ENCODE measurements at regions not wholly inside any gene's neighbourhood (a gene's known extent, or its start where the extent isn't known, plus 50 kb on each side); places are given as distances from the start of the nearest gene placed in this dataset.
"Not testable (repeated sequence)": the region's sequence is repeated elsewhere in the genome, so short reads cannot be mapped to it uniquely, and the experiment has no call there.

GRCh38 chr10:38362514-38362913 lies 268.4 kb downstream of the ZNF37A start:
- not testable (repeated sequence) for DNase-seq, ATAC-seq

DNA sequence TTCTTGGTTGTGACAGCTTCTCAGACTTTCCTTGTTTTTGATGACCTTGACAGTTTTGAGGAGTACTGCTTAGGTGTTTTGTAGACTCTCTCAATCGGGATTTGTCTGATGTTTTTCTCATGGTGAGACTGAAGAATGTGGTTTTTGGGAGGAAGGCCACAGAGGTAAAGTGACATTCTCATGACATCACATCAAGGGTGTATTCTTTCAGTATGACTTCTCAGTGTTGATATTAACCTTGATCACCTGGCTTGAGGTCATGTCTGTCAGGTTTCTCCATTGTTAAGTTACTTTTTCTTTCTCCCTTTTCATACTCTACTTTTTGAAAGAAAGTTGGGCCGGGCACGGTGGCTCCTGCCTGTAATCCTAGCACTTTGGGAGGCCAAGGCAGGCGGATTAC lies 269.9 kb downstream of the ZNF37A start:
- not testable (repeated sequence) for DNase-seq, ATAC-seq

DNA sequence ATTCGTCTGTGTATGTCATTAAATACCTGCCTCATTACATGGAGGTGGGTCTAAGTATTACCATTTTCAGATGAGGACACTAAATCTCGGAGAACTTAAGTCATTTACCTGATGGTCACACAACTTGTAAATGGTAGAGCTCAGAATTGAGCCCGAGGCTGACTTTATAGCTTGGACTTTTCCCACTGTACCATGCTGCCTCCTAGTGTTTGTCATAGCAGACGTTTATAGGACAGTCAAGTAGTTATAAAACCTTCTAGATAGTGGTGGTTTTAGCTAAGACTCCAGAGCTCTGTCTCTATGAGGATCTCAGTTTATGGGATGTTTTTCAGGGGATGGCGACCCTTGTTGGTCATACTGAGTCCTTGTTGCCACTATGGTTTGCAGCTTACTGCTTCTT lies 271.8 kb downstream of the ZNF37A start:
- not testable (repeated sequence) for ATAC-seq, DNase-seq

GRCh38 chr10:38383800-38384199 lies 289.7 kb downstream of the ZNF37A start:
- DNase-seq, ATAC-seq: not testable (repeated sequence)

- not testable (repeated sequence) for ATAC-seq, DNase-seq
Measured at GRCh38 chr10:38386869-38387268, 292.7 kb downstream of the ZNF37A start.

DNA sequence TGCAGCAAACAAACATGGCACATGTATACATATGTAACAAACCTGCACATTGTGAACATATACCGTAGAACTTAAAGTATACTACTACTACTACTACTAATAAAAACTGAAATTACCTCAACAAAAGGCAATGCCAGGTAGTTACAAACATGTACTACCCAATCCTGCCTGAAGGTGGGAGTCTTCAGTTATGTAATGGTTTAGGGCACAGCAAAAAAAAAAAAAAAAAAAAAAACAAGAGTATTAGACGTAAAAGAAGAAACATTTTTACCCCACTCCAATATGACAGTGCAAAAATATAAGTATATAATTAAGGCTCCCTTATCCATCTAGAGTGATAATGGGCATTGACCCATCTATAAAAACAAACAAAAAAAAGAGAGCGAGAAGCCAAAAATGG lies 296.6 kb downstream of the ZNF37A start:
- peak; percentile 8 for DNase-seq

GRCh38 chr10:38395465-38395864 lies 301.3 kb downstream of the ZNF37A start:
- not testable (repeated sequence) for DNase-seq, ATAC-seq

More for the DNA sequence above, 296.6 kb downstream of the ZNF37A start:
- not testable (repeated sequence) for ATAC-seq

GRCh38 chr10:38396178-38396954 lies 302.2 kb downstream of the ZNF37A start:
- ATAC-seq, DNase-seq: not testable (repeated sequence)

GRCh38 chr10:38401565-38401964 lies 307.4 kb downstream of the ZNF37A start:
- ATAC-seq, DNase-seq: not testable (repeated sequence)

- peak; percentile 98 for ATAC-seq
- peak; percentile 92 for DNase-seq
Measured at GRCh38 chr10:38402442-38403346, 308.6 kb downstream of the ZNF37A start.

DNA sequence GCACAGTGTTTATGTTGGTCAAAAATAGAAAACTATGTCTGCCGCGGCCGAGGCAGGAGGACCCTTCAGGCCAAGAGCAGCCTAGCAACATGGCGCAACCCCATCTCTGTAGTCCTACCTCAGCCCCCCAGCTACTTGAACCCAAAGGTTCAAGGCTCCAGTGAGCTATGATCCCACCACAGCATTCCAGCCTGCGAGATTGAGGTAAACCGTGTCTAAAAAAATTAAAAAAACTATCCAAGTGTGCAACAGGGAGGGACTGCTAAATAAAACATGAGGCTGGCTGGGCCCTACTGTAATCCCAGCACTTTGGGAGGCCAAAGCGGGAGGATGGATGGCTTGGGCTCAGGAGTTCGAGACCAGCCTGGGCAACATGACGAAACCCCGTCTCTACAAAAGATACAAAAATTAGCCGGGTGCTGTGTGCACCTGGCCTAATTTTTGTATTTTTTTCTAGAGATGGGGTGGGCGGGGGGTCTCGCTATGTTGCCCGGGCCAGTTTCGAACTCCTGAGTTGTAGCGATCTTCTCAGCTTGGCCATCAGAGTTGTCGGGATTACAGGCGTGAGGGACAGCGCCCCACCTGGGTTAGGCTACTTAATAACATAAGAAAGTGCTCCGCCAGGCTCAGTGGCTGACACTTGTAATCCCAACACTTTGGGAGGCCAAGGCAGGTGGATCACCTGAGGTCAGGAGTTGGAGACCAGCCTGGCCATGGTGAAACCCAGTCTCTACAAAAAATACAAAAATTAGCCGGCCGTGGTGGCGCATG lies 309.4 kb downstream of the ZNF37A start:
- peak; percentile 7 for DNase-seq
- ATAC-seq: not testable (repeated sequence)

DNA sequence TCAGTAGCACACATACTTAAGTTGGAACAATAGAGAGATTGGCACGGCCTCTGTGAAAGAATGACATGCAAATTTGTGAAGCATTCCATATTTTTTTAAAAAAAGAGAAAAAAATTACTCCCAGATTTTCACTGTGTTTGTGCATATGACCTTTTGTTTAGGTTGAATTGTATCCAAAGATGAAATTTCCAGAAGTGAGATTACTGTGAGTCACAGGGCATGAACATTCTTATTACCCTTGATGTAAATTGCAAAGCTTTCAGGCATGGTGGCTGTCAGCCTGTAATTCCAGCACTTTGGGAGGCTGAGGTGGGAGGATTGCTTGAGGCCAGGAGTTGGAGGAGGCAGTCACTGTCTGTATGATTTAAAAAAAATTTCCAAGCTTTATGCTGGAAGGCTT lies 329.5 kb downstream of the ZNF37A start:
- ATAC-seq, DNase-seq: not testable (repeated sequence)

DNA sequence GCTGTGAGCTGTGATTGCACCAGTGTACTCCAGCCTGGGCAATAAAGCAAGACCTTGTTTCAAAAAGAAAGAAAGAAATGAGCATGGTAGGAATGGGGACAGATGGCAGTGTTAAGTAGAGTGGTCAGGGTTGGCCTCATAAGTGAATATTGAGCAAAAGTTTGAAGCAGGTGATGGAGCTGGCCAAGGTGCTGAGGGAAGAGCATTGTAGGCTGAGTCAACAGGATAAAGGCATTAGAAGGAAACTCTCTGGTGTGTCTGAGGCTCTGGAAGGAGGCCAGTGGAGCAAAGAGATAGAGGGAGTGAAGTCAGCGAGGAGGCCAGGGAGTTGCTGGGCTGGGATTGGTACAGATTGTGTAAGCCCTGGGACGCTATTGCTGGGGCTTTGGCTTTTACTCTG lies 336.1 kb downstream of the ZNF37A start:
- ATAC-seq, DNase-seq: not testable (repeated sequence)

DNA sequence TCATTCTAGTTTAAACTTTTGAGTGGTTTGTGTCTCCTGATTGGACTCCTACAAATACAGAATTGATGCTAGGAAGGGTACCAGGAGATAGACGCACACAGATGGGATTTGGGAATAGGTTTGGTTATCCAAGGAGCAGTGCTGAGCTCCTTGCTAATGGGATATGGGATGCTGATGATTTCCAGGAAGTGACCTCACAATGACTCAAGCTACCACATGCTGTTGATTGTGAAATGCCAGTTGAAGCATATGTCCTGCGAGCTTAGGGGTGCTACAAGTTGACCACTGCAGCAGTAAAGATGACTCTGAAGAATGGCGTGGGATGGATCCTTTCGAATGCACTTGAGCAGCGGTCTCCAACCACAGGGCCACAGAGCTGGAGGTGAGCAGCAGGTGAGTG lies 343.2 kb downstream of the ZNF37A start:
- DNase-seq, ATAC-seq: not testable (repeated sequence)

DNA sequence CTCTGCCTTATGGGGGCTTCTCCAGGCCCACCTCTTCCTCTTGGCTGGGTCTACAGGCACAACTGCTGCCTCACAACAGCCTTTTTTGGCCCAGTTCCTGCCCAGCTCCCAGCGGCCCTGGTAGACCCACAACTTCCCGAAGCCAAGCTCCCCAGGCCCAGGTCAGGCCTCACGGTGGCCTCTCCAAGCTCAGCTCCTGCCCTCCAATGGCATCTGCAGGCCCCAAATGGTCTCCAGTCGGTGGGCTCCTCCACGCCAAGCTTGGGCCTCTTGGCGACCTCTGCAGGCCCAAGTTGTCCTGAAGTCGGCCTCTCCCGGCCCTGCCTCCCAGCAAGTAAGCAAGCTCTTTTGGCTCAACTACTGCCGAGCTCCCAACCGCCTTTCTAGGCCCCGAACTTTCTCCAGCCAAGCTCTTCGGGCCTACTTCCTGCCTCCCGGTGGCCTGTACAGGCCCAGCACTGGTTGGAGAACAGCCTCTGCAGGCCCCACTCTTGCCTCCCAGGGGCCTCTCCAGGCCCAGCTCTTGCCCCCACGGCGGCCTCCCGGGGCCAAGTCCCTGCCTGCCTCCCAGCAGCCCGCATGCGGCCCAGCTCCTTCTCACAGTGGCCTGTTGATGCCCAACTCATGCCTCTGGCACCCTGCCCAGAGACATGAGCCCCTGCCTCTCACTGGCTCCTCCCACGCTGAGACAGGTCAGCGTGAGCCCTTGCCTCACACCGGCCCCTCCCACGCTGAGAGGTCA lies 354.6 kb downstream of the ZNF37A start:
- not testable (repeated sequence) for ATAC-seq, DNase-seq

GRCh38 chr10:38449618-38450017 lies 355.5 kb downstream of the ZNF37A start:
- DNase-seq, ATAC-seq: not testable (repeated sequence)

GRCh38 chr10:38450372-38451057 lies 356.4 kb downstream of the ZNF37A start:
- not testable (repeated sequence) for DNase-seq, ATAC-seq

DNA sequence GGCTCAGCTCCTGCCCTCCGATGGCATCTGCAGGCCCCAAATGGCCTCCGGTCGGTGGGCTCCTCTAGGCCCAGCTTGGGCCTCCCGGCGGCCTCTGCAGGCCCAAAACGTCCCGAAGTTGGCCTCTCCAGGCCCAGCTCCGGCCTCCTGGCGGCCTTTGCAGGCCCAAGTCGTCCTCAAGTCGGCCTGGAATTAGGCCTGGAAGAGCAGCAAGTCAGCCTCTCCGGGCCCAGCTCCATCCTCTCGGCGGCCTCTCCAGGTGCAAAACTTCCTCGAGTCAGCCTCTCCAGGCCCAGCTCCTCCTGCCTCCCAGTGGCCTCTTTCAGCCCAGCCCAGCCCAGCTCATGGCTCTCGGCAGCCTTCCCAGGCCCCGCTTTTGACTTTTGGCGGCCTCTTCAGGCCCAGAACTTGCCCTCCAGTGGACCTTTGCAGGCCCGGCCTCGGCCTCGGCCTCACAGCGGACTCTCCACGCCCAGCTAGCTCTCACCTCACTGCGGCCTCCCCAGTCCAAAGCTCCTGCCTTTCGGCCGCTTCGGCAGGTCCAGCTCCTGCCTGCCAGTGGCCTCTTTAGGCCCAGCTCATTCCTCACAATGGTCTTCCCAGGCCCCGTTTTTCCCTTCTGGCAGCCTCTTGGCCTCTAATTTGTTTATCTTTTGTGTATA lies 357.3 kb downstream of the ZNF37A start:
- not testable (repeated sequence) for ATAC-seq, DNase-seq

All from stimulated activated naive CD8-positive, alpha-beta T cell treated with anti-CD3 and anti-CD28 coated beads, Interleukin-15, Interleukin-2, amounts not matched to agents 100 U/mL and 50 U/mL, for 24 hours (primary cell).